Activated gamma-delta T cell treated with Interleukin-2 at 50 U/mL for 16 hours (primary cell): ENCODE measurements at regions not wholly inside any gene's neighbourhood (a gene's known extent, or its start where the extent isn't known, plus 50 kb on each side); places are given as distances from the start of the nearest gene placed in this dataset.
A peak's percentile ranks its signal among the peaks of the same experiment; 100 is the strongest.
"Not testable (repeated sequence)": the region's sequence is repeated elsewhere in the genome, so short reads cannot be mapped to it uniquely, and the experiment has no call there.

Experiments
- DNase-seq: peaks from one replicate; pipeline ENCODE4 v3.0.0-alpha.2; 2020

DNA sequence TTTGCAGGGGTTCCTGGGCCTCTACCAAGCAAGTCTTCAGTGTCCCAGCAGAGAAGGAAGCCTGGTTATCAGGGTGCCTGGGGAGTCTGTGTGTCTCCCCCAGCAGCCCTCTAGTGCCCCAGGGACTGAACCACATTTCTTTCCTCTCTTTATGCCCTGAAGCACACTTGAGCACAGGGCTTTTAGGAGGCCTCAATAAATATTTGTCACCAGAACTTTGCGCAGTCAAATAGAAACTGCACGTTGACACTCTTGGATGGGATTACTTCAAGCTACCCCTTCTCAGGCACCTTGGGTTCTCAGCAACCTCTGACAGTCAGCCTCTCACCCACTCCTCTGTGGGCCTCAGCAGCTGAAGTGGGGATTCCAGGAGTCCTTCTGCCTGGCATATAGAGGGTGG, 226.6 kb upstream of the HES1 start:
- DNase-seq, result no peak

DNA sequence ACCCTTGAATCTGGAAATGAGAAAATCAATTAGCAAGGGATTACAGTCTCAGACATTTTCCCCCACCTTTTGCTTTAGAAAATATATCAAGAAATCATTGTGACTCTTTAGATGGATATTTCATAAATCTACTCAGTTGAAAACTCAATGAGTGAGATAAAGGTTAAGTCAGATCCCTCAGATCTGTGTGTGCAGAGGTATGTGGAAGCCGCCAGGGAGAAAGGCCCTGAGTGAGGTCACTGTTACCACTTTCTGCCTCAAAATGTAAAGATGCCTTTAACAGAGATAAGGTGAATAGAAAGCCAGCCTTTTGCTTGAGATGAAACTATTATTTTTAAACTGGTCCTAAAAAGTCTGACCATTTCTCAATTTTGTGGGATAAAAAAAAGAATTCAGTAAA, 225.6 kb upstream of the HES1 start:
- no peak for DNase-seq

DNA sequence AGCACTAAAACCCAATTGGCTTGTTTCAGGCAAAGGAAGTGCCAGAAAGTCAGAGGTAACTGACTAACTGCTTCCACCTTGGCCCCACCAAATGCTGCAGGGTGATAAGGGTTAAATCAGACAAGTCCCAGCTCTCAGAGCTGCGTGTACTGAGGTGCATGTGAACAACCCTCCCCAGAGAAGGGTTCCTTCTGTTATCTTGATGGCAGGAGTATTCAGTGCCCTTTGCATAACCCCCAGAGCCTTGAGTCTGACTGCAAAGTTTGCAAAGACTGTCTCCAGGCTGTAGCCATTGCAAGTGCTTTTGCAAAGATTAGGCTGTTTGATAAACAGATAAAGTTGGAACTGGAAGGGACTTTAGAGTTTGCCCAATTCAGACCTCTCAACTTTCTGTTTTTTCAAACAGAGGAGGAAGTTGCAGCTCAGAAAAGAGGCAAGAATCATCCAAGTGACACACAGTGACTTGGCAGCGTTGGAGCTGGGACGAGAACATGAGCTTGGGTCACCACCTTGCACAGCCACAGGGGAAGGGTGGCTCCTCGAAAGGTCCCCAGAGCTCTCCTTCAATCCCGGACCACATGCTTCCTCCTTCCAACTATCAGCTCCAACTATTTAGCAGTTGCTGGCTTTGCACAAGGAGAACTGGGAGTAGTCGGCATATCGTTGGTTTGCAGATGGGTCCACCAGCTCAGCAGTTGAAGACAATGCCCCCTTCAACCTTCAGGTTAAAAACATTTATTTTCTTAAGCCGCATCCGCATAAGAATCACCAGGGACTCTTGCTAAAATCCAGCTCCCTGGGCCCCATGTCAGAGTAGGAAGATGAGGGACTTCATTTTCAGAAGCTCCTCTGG, 224.8 kb upstream of the HES1 start:
- DNase-seq, result peak; percentile 19

DNA sequence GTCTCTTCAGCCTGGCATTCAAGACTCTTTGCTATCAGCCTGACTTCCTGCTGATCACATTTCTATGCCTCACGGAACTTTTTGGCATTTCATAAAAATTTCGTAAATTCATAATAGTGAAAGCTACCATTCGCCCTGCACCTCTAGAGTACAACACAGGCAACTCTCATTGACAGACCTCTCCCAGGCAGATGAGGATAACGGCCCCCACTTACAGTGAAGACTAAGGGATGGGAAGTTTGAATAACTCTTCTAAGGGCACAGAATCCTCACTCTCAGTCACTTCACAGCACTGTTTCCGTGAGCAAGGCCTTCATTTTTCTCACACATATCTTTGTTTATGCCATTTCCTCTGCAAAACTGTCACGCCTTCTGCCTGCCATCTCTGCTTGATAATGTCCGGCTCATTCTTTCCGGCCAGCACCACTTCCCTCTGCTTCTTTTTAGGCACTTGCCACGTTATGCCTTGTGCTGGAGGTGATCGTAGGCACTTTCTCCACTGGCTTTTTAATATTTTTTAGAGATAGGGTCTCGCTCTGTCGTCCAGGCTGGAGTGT, 224.1 kb upstream of the HES1 start:
- DNase-seq, result no peak

DNA sequence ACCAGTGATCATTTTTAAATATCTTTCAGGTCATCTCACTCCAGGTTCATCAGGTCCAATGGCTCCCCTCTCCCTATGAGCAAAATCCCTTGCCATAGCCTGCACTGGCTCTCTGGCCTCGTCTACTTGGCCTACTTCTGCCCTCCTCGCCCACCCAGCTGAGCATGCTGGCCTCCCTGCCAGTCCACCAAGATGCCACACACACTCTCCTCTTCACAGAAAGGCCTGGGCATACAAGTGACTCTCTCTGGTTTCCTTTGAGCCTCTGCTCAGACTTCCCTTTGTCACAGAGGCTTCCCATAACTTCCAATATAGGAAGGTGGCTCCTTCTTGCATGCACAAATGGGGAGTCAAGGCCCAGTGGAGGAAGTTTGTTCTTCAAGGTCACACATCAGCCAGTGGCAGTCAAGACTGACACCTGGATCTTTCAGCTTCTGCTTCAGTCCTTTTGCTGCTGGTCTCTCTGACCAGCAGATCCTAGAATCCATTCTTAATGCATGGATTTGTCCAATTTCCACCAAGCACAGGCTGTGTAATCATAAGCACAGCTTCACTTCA, 223.2 kb upstream of the HES1 start:
- DNase-seq, result no peak

DNA sequence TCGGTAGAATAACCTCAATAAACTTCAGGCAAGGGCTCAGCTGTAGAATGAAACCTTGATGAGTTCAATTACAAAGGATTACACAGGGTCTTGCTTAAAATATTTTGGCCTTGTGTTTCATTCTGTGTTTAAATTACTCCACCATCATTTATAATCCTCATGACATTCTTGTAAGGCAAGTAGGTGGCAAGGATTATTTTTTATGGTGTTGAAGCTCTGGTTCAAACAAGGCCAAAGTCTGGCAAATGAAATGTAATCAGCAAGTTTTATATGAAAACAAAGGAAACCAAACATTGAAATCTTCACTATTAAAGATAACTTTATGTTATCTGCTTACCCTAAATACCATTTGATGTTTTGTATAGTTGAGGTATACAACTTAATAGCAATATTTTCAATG, 221.3 kb upstream of the HES1 start:
- no peak for DNase-seq

DNA sequence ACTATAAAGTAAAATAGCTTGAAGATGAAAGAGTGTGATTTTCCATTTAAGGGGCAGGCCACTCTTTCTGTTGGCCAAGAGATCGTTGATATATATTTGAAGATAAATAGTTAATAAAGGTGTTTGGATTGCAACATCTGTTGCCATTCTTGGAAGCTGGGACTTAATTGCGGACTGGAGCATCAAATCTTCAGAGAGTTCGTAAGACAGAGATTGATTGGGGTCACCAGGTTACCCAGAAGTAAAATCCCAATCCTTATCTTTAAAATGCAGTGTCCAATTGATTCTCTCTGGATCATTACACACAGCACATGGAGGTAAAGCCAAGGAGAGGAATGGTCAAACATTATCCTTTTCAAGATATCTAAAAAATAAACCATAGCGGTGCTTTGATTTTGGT, 220.8 kb upstream of the HES1 start:
- no peak for DNase-seq

DNA sequence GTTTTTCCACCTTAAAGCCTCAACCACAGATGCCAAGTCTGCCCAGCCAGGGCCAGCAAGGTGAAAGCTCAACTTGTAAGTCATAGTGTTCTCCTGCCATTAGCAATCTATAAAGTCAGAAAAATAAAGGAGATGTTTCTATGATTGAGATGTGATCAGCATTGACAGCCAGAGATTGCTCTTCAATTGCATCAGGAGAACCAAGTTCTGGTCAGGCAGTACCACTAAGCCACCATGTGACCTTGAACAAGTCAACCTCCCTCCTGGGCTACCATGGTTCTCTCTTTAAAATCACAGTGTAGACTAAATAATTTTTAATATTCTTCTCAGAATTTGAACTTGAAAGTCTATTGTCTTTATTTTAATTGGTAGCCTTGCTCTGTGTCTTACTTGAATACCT, 220.3 kb upstream of the HES1 start:
- no peak for DNase-seq

DNA sequence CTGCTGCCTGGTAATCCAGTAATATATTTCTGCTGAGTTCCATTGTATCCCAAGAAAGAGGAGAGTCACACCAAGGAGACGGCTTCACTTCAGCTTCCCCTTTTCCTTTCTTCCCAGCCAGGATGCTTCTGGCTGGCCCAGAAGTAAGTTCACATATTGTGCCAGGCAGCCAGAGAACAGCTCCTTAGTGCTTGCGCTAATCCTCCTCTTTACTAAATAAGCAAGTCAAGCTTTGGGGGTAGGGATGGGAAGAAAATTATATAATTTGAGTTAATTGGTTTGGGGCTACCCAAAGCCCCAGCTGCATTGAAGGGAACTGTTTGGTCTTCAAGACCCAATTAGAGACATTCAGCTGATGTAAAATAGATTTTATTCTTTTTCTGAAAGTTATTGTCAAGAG, 218.8 kb upstream of the HES1 start:
- no peak for DNase-seq

DNA sequence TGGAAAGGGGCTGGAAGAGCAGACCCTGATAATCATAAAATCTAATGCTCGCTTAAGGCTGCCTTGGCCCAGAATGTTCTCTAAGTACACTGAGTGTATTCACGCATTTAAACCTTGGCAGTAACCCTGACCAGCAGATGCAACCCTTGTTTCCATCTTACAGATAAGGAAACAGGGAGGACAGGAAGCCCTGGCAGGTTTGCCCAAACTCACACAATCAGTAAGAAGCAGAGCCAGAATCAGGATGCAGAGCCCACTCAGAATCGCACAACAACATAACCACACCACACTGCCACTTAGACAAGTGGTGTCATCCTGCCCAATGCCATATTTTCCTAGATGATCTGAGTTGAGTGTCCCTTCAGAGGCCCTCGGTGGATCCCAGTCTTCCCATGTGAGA, 214.5 kb upstream of the HES1 start:
- DNase-seq, result no peak

DNA sequence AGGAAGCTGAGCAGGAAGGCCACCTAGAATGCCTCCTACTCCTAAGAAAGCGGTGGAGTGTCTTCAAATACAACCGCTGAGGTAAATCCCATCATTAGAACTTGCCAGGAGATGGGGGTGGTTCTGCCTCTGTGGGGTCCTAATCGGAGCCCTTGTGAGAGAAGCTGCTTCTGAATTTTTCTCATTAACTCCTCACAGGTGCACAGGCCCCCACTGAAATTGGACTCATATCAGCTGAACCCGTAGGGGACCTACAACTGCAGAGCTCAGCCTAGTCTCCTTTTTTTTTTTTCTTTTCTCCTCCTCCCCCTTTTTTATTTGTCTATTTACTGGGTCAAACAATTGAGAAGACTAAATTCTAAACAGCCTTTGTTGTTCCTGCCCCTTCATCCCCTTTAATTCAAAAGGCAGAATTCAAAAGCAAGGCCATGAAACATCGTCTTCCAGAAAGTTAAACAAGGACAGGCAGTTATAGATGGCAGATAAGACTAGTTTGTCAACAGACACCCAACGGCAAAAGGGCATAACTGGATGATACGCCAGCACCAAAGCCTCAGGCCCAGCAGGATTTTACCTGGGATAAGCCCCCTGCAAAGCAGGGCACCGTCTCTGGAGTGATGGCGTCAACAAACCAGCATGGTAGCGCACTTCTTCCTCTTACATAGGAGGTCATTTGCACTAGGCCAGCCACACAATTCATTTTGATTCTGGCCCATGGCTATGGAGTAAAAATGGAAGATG, 213.7 kb upstream of the HES1 start:
- no peak for DNase-seq

DNA sequence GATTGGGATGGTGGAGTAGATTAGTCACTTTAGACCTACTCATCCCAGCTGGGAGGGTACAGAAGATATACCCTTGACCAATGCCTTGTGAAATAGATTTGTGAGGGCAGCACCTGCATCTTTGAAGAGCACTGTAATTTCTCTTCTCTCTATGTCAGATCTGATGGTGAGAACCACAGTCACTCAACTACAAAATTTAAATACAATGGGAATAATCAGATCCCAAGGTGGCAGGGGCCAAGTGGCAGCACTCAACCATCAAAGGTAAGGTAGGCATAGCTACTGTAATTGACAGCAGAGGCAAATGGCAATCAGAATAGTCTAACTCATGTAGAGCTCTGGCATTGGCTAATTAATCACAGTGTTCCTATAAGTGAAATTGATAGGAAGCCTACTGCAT, 212.0 kb upstream of the HES1 start:
- DNase-seq, result not testable (repeated sequence)

DNA sequence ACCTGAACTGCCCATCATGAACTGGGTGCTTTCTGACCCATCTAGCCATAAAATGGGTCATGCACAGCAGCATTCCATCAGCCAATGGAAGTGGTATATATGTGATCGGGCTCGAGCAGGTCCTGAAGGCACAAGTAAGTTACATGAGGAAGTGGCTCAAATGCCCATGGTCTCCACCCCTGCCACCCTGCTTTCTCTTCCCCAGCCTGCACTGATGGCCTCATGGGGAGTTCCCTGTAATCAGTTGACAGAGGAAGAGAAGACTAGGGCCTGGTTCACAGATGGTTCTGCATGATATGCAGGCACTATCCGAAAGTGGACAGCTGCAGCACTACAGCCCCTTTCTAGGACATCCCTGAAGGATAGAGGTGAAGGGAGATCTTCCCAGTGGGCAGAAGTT, 209.9 kb upstream of the HES1 start:
- not testable (repeated sequence) for DNase-seq

DNA sequence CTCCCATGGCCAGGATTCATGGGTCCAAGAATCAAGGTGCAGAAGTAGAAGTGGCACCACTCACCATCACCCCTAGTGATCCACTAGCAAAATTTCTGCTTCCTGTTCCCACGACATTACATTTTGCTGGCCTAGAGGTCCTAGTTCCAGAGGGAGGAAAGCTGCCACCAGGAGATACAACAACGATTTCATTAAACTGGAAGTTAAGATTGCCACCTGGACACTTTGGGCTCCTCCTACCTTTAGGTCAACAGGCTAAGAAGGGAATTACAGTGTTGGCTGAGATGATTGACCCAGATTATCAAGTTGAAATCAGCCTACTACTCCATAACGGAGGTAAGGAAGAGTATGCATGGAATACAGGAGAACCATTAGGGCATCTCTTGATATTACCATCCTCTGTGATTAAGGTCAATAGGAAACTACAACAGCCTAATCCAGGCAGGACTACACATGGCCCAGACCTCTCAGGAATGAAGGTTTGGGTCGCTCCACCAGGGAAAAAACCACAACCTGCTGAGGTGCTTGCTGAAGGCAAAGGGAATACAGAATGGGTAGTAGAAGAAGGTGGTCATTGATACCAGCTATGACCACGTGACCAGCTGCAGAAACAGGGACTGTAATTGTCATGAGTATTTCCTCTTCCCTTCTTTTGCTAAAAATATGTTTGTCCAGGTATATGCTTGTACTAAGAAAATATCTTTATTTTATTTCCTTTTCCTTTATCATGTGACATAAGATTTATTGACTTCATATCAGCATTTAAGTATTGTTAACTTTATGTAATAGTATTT, 208.3 kb upstream of the HES1 start:
- not testable (repeated sequence) for DNase-seq

DNA sequence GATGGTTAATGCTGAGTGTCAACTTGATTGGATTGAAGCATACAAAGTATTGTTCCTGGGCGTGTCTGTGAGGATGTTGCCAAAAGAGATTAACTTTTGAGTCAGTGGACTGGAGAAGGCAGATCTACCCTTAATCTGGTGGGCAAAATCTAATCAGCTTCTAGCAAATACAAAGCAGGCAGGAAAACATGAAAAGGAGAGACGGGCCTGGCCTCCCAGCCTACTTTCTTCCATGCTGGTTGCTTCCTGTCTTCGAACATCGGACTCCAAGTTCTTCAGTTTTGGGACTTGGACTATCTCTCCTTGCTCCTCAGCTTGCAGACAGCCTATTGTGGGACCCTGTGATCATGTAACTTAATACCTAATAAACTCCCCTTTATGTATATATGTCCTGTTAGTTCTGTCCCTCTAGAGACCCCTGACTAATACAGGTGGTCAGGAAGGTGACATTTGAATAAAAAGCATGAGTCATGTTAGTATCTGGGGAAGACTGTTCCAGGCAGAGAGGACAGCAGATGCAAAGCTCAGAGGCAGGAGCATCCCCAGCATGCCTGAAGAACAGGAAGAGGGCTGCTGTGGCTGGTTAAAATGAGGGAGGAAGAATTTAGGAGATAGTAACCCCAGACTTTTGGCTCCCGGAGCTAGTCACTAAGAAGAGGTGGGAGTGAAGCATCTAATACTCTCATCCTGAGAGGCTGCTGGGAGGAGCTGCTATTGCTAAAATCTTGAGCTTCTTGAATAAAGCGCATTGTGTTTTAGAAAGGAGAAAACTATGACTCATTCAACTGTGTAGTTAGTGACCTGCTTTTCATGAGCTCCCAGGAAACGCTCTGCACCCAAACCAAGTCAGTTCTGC, 207.4 kb upstream of the HES1 start:
- no peak for DNase-seq

DNA sequence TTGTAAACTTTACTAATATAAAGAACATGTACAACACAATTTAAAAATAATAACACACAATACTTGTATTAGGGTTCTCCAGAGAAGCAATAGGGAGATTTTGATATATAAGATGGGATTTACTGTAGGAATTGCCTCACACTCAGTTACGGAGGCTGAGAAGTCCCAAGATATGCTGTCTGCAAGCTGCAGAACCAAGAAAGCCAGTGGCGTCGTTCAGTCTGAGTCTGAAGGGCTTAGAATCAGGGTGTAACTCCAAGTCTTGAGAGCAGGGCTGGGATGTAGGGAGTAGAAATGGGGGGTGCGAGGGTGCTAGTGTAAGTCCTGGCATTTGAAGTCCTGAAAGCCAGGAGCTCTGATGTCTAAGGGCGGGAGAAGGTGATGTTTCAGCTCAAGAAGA, 206.6 kb upstream of the HES1 start:
- no peak for DNase-seq

DNA sequence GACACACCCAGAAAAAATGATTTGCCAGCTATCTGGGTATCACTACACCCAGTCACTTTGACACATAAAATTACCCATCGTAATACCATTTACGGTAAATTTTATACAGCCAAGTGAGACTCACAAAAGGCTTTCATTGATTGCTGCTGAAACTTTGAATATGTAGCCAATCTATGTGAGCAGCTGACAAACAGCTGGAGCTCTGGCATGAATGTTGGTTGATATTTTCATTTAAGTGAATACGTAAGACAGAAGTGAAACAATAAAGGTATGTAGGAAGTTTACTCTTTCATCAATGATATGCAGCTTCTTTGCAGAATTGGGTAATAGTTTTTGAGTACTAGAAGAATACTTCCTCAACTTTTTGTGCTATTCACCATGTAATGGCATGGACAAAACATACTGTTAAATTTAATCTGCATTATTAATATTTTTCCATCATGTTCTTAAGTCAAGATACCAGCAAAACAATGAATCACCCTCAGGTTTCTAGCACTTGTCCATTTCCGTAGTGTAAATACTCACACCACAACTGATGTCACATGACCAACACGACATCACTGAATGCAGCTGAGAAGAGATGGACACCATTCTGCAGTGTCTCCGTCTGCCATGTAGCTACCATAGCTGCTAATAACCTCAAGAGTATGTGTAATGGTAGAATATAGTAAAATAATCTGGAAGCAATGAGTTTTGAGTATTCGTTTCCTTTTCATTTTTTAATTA, 205.9 kb upstream of the HES1 start:
- no peak for DNase-seq

DNA sequence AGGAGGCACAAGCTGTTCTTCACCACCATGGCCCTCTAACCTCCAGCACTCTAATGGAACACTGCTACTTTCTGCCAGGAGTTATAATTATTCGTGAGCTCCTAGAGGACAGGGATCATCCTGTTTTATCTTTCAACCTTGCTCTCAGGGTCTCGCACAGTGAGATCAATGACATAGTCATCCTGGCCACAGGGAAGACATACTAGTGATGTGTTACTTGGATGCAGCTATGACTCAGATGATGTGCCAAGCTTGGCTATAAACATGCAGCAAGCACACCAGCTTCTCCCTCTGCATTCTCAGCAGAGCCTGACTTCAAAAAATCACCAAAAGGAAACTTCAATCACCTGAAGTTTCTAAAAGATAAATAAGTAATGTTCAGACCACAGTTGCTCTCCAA, 203.8 kb upstream of the HES1 start:
- DNase-seq, result no peak

DNA sequence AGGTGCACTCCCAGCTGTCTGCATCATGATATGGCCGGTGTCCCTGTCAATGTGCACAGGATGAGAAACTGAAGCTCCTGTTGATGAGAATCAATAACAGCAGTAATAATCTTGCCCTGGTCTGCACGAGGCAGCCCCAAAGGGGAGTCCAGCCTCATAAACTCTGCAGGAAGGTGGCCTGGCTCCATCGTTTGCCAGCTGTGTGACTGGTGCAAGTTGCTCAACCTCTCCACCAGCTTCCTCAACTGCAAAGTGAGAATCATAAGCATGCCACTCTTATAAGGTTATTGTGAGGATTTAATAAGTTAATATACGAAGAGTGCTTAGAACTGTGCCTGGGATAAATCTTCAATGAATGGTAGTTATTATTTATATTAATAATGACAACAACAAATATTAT, 203.4 kb upstream of the HES1 start:
- DNase-seq, result no peak

DNA sequence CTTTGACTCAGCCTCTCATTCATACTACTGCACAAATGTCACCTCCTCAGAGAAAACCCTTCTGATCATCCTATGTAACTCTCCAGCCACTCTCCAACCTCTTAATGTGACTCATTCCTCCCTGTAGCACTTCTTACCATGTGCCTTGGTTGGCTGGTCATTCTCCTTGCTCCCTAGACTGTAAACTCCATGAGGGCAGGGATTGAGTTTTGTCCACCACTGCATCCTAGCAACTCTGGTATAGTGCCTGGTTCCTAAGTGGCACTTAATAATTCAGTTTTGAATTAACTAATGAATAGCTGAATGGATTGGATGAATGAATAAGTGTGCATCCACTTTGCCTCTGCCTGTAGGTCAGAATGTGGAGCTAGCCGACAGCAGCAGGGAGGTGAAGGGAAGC, 202.5 kb upstream of the HES1 start:
- DNase-seq, result no peak

DNA sequence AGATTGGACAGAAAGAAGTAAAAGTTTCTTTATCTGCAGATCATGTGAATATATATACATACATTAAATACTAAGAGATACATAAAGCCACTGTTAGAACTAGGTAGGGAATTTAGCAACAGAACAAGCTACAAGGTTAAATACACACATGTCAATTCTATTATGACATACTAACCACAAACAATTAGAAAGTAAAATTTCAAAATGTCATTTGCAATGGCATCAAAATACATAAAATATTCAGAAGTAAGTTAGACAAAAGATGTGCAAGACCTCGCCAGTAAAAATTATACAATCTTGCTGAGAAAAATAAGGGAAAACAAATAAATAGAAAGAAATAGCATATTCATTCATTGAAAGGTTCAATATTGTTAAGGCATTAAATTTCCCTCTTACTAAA, 200.0 kb upstream of the HES1 start:
- DNase-seq, result no peak
